ENCODE measurements at regions not wholly inside any gene's neighbourhood (a gene's known extent, or its start where the extent isn't known, plus 50 kb on each side); places are given as distances from the start of the nearest gene placed in this dataset.

- Histone ChIP-seq H3K9ac (ENCODE audit: low read length) (no peak overlapping the region), H3K9me3 (ENCODE audit: control extremely low read depth in 1 of 3, control insufficient read depth in 2 of 3, insufficient read depth in 1 of 3, low read length in 2 of 3) (no peaks in the 10 kb centered on the region), H3K27me3 (replicated peaks in 1 of 4; ENCODE audit: control extremely low read depth in 1 of 4, control insufficient read depth in 3 of 4, insufficient read depth in 4 of 4, low read length in 3 of 4) (no peaks in the 10 kb centered on the region), H2AFZ (ENCODE audit: insufficient read depth, low read depth, low read length, poor library complexity, severe bottlenecking) (no peak overlapping the region), H3K4me2 (replicated peaks; ENCODE audit: low read depth, low read length, poor library complexity, severe bottlenecking) (no peak overlapping the region), H3K4me1 (ENCODE audit: control insufficient read depth in 2 of 2, insufficient read depth in 2 of 2, low read length in 2 of 2) (peaks cover 0 to 6% of the 10 kb centered on the region in 2 donors), H3K4me3 (ENCODE audit: control extremely low read depth in 1 of 5, extremely low read depth in 1 of 5, insufficient read depth in 1 of 5, low read depth in 2 of 5, low read length in 4 of 5) (no peak overlapping the region), H4K20me1 (ENCODE audit: control insufficient read depth, insufficient read depth, low read length, poor library complexity, severe bottlenecking) (no peaks in the 10 kb centered on the region), H3K27ac (ENCODE audit: low read length in 2 of 2) (no peak overlapping the region), H3K79me2 (ENCODE audit: control insufficient read depth, insufficient read depth, low read length) (no peaks in the 10 kb centered on the region), H3K36me3 (replicated peaks in 1 of 2; ENCODE audit: control extremely low read depth in 1 of 2, control insufficient read depth in 1 of 2, extremely low read depth in 1 of 2, insufficient read depth in 2 of 2, low read length in 1 of 2) (no peaks in the 10 kb centered on the region)
- intact Hi-C loops (cut with micrococcal nuclease): no loop called here
- CTCF ChIA-PET: no interaction called here
- POLR2A ChIA-PET: no interaction called here
- TF ChIP-seq EZH2 (IDR thresholded peaks at IDR 0.05; ENCODE audit: borderline replicate concordance, insufficient read depth, low read depth, low read length, poor library complexity, severe bottlenecking) (no peak), CTCF (IDR thresholded peaks at IDR 0.05) (no peak)
- peaks cover 6% of the 10 kb centered on the region for H3K27me3 Mint-ChIP-seq
- H3K27ac Mint-ChIP-seq: no peak overlapping the region
- WGBS (ENCODE audit: insufficient coverage): no CpG with 5 or more reads among the region's 1 CpG
- ATAC-seq (ENCODE audit: low read depth): no peak
- no peak for DNase-seq
- H3K9me3 Mint-ChIP-seq (ENCODE audit: insufficient read depth): no peaks in the 10 kb centered on the region
- peaks cover 4% of the 10 kb centered on the region for H3K4me1 Mint-ChIP-seq
- no peak overlapping the region for H3K4me3 Mint-ChIP-seq
These were observed 439.1 kb downstream of the TNS3 start for GRCh38 chr7:47142867-47143175.

- no peak overlapping the region for H3K9ac ChIP-seq (ENCODE audit: low read length)
- no peak overlapping the region for H3K4me3 ChIP-seq (ENCODE audit: control extremely low read depth in 1 of 5, extremely low read depth in 1 of 5, insufficient read depth in 1 of 5, low read depth in 2 of 5, low read length in 4 of 5)
- Mint-ChIP-seq H3K27me3 (peaks cover 6% of the 10 kb centered on the region), H3K4me3 (no peak overlapping the region), H3K9me3 (ENCODE audit: insufficient read depth) (no peaks in the 10 kb centered on the region), H3K27ac (no peak overlapping the region), H3K4me1 (peaks cover 4% of the 10 kb centered on the region)
- POLR2A ChIA-PET: no interaction called here
- no peak overlapping the region for H3K27ac ChIP-seq (ENCODE audit: low read length in 2 of 2)
- H3K4me1 ChIP-seq (ENCODE audit: control insufficient read depth in 2 of 2, insufficient read depth in 2 of 2, low read length in 2 of 2): peaks cover 0 to 4% of the 10 kb centered on the region in 2 donors
- ATAC-seq (ENCODE audit: low read depth) (no peak), DNase-seq (no peak)
- no peak overlapping the region for H2AFZ ChIP-seq (ENCODE audit: insufficient read depth, low read depth, low read length, poor library complexity, severe bottlenecking)
- intact Hi-C loops (cut with micrococcal nuclease): no loop called here
- TF ChIP-seq EZH2 (IDR thresholded peaks at IDR 0.05; ENCODE audit: borderline replicate concordance, insufficient read depth, low read depth, low read length, poor library complexity, severe bottlenecking) (no peak), CTCF (IDR thresholded peaks at IDR 0.05) (no peak)
- H3K27me3 ChIP-seq (replicated peaks in 1 of 4; ENCODE audit: control extremely low read depth in 1 of 4, control insufficient read depth in 3 of 4, insufficient read depth in 4 of 4, low read length in 3 of 4): no peaks in the 10 kb centered on the region
- no peaks in the 10 kb centered on the region for H3K9me3 ChIP-seq (ENCODE audit: control extremely low read depth in 1 of 3, control insufficient read depth in 2 of 3, insufficient read depth in 1 of 3, low read length in 2 of 3)
- H3K36me3 ChIP-seq (replicated peaks in 1 of 2; ENCODE audit: control extremely low read depth in 1 of 2, control insufficient read depth in 1 of 2, extremely low read depth in 1 of 2, insufficient read depth in 2 of 2, low read length in 1 of 2): no peaks in the 10 kb centered on the region
- 89% methylated on average over 5 of the region's 10 CpGs for WGBS (ENCODE audit: insufficient coverage)
- CTCF ChIA-PET: no interaction called here
- no peak overlapping the region for H3K4me2 ChIP-seq (replicated peaks; ENCODE audit: low read depth, low read length, poor library complexity, severe bottlenecking)
- no peaks in the 10 kb centered on the region for H4K20me1 ChIP-seq (ENCODE audit: control insufficient read depth, insufficient read depth, low read length, poor library complexity, severe bottlenecking)
- H3K79me2 ChIP-seq (ENCODE audit: control insufficient read depth, insufficient read depth, low read length): no peaks in the 10 kb centered on the region
These were observed 439.6 kb downstream of the TNS3 start for GRCh38 chr7:47142169-47142866.
